Testis (tissue), 2 donors: ENCODE measurements at regions not wholly inside any gene's neighbourhood (a gene's known extent, or its start where the extent isn't known, plus 50 kb on each side); places are given as distances from the start of the nearest gene placed in this dataset.

ENCODE experiments used
- CTCF ChIP-seq, 3 experiments: fragments of 450-650 bp in 2 of 3; fragments of 200-600 bp in 1 of 3; sonication (generic) in 1 of 3; IDR thresholded peaks; one replicate each; pipeline ENCODE4 v1.5.1; 2016 to 2019; ENCODE audit warnings: antibody characterized with exemption in 3 of 3, mild to moderate bottlenecking in 2 of 3, moderate library complexity in 1 of 3
- POLR2A ChIP-seq: fragments of 450-650 bp; IDR thresholded peaks from one replicate; pipeline ENCODE4 v1.6.1; 2017; ENCODE audit warnings: antibody characterized with exemption, mild to moderate bottlenecking, moderate library complexity

- TF ChIP-seq CTCF (IDR thresholded peaks at IDR 0.05), result no peak
- no peak for TF ChIP-seq POLR2A
Observed at GRCh38 chr13:61830475-61830874, 414.8 kb upstream of the PCDH20 start.
